ENCODE measurements at regions not wholly inside any gene's neighbourhood (a gene's known extent, or its start where the extent isn't known, plus 50 kb on each side); places are given as distances from the start of the nearest gene placed in this dataset.
A peak's percentile ranks its signal among the peaks of the same experiment; 100 is the strongest.

DNA sequence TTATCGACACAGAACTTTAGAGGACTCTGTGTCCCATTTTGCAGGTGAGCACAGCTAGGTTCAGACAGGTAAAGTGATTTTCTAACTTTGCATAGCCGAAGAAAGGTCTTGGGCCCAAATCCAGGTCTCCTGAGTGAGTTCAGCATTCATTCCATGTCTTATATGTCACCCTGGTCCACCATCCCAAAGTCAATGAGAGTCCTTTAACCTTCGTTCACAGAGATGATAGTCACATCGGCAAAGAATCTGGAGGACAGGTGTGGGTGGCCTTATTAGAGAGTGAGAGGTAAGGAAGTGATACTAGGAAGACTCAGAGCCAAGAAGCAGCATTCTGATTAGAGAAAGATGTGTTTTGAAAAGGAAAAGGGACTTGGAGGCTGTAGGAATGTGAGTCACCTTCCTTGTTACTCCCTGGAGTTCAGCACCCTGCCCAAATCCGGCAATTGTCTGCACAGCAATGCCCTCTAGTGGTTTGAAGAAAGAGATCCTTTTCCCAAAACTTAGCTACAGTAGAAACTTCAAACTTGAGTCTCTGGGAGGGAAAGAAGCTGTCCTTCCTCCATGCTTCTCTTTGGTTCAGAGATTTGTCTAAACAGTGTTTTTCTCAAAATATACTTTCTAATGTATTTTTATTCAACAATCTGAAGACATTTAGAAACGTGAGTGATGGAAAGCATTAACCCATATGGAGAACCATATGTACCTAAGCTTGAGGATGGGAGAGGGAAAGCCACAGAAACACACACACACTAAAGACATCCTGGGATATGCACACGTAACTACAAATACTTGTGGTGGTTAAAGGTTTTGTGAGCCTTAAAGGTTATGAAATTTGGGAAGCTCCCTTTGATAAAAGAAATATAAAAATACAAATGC, 96.4 kb upstream of the SHISA6 start:
- peak; percentile 50 for TF ChIP-seq CTCF (IDR thresholded peaks at IDR 0.05; ENCODE audit: insufficient read depth, low read depth, low read length, missing control alignments)
- H3K4me3 ChIP-seq (ENCODE audit: low read depth, low read length) = no peak overlapping the region
- DNase-seq (ENCODE audit: low read depth) = peak; percentile 17

- no peak for DNase-seq (ENCODE audit: low read depth)
- no peak for TF ChIP-seq CTCF (IDR thresholded peaks at IDR 0.05; ENCODE audit: insufficient read depth, low read depth, low read length, missing control alignments)
- H3K4me3 ChIP-seq (ENCODE audit: low read depth, low read length) = no peak overlapping the region
Measured at GRCh38 chr17:11142231-11142630, 98.8 kb upstream of the SHISA6 start.

DNA sequence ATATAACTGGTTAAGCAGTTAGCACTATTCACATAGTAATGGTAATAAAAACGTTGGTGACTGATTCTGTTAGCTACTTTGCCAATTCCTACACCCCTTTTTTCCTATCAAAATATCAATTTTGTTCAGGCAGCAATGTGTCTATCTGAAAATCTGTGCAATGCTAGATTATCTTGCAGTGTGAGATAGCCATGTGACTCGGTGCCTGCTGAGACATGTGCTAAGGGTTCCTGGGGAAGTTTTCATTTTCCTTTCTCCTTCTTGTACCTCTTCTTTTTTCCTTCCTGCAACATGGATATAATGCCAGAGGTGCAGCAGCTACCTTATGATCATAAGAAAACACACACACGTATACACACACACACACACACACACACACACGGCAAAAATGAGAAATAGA, 100.5 kb upstream of the SHISA6 start:
- no peak for TF ChIP-seq CTCF (IDR thresholded peaks at IDR 0.05; ENCODE audit: insufficient read depth, low read depth, low read length, missing control alignments)
- H3K4me3 ChIP-seq (ENCODE audit: low read depth, low read length) = no peak overlapping the region
- no peak for DNase-seq (ENCODE audit: low read depth)

- DNase-seq (ENCODE audit: low read depth) = no peak
- H3K4me3 ChIP-seq (ENCODE audit: low read depth, low read length) = no peak overlapping the region
- TF ChIP-seq CTCF (IDR thresholded peaks at IDR 0.05; ENCODE audit: insufficient read depth, low read depth, low read length, missing control alignments) = no peak
Measured at GRCh38 chr17:11140043-11140442, 101.0 kb upstream of the SHISA6 start.

DNA sequence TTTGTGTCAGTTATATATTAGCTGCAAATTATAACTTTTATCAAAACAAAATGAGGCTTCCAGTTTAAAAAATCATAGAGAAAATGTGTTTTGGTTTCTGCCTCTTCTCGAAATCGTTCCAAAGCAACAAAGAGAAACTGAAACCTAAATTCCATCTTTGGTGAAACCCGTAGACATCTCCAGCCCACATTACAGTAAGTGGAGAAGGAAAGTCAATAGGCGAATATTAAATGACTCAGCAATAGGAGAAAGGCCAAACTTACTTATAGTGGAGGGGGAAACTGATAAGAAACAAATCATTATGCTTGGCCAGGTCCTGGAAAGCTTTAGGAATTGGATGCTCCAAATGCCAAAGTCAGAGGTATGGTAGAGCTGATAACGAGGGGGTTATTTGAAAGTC, 103.0 kb upstream of the SHISA6 start:
- TF ChIP-seq CTCF (IDR thresholded peaks at IDR 0.05; ENCODE audit: insufficient read depth, low read depth, low read length, missing control alignments) = no peak
- no peak overlapping the region for H3K4me3 ChIP-seq (ENCODE audit: low read depth, low read length)
- DNase-seq (ENCODE audit: low read depth) = no peak

- no peak for TF ChIP-seq CTCF (IDR thresholded peaks at IDR 0.05; ENCODE audit: insufficient read depth, low read depth, low read length, missing control alignments)
- H3K4me3 ChIP-seq (ENCODE audit: low read depth, low read length) = no peak overlapping the region
- DNase-seq (ENCODE audit: low read depth) = no peak
Measured at GRCh38 chr17:11135819-11136218, 105.2 kb upstream of the SHISA6 start.

DNA sequence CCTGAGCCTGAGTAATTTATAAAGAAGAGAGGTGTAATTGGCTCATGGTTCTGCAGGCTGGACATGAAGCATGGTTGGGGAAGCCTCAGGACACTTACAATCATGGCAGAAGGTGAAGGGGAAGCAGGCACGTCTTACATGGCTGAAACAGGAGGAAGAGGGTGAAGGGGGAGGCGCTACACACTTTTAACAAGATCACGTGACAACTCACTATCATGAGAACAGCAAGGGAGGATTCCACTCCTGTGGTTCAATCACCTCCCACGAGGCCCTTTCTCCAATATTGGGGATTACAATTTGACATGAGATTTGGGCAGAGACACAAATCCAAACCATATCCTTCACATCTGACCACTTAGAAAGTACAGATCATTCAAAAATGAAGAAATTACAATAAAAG, 110.6 kb upstream of the SHISA6 start:
- DNase-seq (ENCODE audit: low read depth) = no peak

More for the DNA sequence above, 110.6 kb upstream of the SHISA6 start:
- TF ChIP-seq CTCF (IDR thresholded peaks at IDR 0.05; ENCODE audit: insufficient read depth, low read depth, low read length, missing control alignments) = no peak
- no peak overlapping the region for H3K4me3 ChIP-seq (ENCODE audit: low read depth, low read length)

All from GM12865 (cell line).